Ovary (tissue), 3 donors: ENCODE measurements at regions not wholly inside any gene's neighbourhood (a gene's known extent, or its start where the extent isn't known, plus 50 kb on each side); places are given as distances from the start of the nearest gene placed in this dataset.

Source experiments
- CTCF ChIP-seq, 3 donors: fragments of 450-650 bp in 2 of 3; fragments of 200-600 bp in 1 of 3; IDR thresholded peaks; one replicate each; pipeline versions ENCODE4 v1.5.1 to v1.8.0; 2016 to 2022; ENCODE audit warnings: antibody characterized with exemption in 3 of 3, mild to moderate bottlenecking in 1 of 3
- EP300 ChIP-seq: sonication (generic); formaldehyde crosslinking; IDR thresholded peaks from one replicate; pipeline ENCODE4 v1.6.1; 2017; ENCODE audit warnings: antibody characterized with exemption
- POLR2A ChIP-seq: fragments of 450-650 bp; IDR thresholded peaks from one replicate; pipeline ENCODE4 v1.6.1; 2017; ENCODE audit warnings: antibody characterized with exemption, mild to moderate bottlenecking, moderate library complexity
- donor health status: DM: no; HTN: no; CAD: no.

DNA sequence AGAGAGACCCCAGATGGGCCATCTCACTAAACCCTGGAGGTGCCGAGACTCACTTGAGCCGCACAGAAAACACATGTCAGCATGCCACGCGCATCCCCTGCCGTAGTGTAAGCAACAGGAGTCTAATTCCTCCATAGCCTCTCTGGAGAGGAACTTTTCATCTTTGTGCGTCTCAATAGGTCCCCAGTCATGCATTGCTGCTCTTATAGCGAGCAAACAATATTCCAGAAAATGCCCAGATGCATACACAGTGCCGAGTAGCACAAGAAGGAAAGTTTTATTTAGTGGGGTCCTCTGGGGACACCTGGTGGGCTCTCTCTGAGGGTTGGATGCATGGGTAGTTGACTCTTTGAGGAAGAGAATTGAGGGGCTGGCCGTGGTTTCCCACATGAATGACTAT, 97.9 kb upstream of the DAP start:
- no peak for TF ChIP-seq CTCF (IDR thresholded peaks at IDR 0.05)
- TF ChIP-seq EP300: no peak
- no peak for TF ChIP-seq POLR2A
